Activated CD8-positive, alpha-beta memory T cell treated with anti-CD3 and anti-CD28 coated beads, Interleukin-2, amount 50 U/mL, for 24 hours (primary cell): ENCODE measurements at regions not wholly inside any gene's neighbourhood (a gene's known extent, or its start where the extent isn't known, plus 50 kb on each side); places are given as distances from the start of the nearest gene placed in this dataset.

Experiments
- DNase-seq: peaks from one replicate; pipeline ENCODE4 v3.0.0-alpha.2; 2020; ENCODE audit errors: extremely low read depth

GRCh38 chr2:219951099-219951498 lies 323.7 kb downstream of the SLC4A3 start:
- DNase-seq = no peak

- DNase-seq = no peak
Observed at GRCh38 chr2:219954331-219954730, 326.9 kb downstream of the SLC4A3 start.

GRCh38 chr2:219957820-219958219 lies 330.4 kb downstream of the SLC4A3 start:
- no peak for DNase-seq

DNA sequence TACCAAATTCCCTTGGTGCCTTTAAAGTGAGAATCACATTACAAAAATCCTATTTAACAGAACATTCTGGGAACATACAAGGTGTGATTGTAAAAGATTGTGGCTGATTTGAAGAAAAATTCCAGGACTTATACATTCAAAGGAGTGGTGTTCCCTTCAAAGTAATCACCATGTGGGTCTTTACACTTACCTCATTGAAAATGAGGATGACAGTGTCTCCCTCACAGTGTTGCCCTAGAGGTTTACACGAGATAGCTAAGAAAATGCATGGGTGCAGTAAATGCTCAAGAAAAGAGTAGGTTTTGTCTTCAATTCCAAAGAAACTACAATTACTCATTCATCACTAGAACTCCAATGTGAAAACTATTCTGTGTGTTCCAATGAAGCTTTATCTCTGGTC lies 331.5 kb downstream of the SLC4A3 start:
- DNase-seq = no peak

- no peak for DNase-seq
Observed at GRCh38 chr2:219959471-219959870, 332.0 kb downstream of the SLC4A3 start.

GRCh38 chr2:219961947-219962498 lies 334.6 kb downstream of the SLC4A3 start:
- no peak for DNase-seq

- DNase-seq = no peak
Observed at GRCh38 chr2:219962801-219963200, 335.4 kb downstream of the SLC4A3 start.

DNA sequence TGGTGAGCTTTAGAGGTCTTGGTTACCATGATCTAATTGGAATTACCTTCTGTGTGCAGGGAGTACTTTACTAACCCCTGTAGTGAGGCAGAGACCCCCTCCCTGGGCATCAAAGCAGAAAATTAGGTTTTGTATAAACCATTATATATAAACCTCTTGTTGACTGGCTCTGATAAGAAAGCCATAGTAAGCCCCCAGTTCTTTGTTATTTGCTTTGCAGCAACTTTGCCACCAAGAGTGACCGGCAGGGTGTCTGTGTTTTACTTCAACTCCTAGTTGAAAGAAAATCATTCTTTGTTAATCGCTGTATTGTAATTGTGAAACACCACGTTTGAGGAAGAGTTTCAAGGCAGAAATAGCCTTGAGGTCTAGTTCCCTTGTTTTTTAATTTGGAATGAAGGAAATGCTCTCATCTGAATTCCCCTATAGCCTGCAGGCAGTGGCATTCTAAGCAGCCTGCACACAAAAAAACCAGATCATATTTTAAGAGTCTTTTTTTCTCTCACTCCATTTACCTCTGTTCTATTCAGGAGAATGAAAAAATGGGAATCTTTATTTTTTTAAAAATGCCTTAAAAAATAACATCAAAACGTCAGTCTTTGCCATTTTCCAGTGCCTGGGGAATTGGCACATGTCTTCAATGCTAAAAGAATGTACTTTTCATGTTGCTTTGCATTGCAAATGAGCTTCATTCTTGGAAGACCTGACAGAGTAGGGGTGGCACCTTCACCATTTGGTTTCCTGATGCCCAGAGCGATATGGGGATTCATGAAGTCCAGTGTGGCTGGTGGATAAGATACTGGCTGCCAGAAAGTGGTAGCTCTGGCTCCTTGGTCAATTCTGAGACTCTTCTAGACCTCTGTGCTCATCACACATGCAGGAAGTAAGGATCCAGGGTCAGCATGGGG lies 338.1 kb downstream of the SLC4A3 start:
- DNase-seq = no peak

DNA sequence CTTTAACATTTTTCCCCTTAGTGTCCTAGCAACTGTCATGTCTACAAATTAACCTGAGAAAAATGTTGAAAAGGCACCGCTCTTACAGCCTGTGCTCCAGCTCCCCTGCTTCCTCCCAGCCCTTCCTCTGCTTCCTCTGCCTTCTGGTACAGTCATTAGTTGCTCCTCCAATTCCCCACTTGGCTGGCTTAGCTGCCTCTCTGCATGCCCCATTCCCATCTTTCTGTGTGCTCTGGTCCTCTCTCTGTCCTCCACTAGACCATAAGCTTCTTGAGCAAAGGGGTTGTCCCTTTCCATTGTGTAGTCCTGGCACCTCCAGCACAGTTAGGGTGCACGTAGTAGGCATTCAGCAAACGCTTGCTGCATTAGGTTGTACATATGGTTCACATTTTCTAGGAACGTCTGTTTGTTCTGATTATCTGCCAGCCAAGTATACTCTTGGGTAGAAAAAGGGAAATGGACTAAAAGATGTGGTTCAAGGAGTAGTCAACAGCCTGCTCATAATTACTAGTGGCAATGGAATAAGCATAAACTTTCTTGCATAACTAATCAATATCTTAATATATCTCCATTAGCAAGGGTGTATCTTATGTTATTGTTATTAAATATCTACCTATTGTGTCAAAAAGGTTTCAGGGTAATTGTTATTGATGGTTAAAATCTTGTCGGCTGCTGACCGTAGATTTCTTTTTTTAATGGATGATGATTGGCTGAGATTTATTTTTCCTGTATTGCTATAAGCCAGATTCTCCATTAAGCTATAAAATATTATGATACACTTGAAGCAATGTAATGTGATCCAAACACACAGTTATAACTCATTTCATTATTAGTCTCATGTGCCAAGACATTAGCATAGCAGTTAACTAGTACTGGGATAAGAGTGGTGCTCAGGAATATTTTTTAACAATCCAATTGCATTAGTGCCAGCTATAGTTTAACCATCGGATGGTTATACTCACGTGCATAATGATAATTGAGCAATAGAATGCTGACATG lies 340.1 kb downstream of the SLC4A3 start:
- DNase-seq = no peak

DNA sequence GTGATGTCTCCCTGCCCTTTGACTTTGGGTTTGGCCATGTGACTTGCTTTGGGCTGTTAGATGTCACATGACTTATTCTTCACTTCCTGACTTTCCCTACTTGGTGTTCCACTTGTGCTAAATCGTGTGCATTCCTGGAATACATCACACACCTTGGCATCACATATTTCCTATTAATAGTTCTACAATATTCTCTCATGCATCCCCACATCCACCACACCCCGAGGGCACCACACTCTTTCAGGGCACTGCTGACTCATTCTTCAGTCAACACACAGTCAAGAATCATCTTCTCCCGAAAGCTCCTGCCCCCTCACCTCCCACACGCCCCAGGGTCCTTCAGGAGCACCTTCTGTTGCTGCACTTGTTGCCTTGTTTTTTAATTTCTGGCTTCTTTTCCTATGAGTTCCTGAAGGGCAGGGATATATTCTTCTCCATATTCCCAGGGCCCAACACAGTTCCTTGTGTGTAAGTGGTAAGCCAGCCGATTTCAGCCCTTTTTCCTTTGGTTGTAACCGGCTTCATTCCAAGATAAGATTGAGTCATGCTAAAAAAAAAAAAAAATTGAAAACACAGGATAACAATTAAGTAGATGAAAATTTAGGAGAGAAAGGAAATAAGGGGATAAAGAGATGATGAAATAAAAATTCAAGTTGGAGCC lies 341.4 kb downstream of the SLC4A3 start:
- no peak for DNase-seq

DNA sequence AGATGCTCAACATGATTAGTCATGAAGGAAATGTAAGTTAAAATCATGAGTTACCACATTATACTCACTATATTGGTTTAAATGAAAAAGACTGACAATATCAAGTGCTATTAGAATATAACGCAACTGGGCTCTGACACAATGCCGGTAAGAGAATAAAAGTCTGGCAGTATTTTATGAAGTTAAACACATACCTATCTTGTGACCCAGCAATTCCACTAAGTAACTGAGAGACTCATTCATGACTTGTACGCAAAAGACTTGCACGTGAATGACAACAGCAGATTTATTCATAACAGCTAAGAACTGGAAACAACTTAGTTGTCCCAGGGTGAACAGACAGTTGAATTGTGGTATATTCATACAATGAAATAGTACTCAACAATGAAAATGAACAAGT lies 342.1 kb downstream of the SLC4A3 start:
- DNase-seq = no peak

DNA sequence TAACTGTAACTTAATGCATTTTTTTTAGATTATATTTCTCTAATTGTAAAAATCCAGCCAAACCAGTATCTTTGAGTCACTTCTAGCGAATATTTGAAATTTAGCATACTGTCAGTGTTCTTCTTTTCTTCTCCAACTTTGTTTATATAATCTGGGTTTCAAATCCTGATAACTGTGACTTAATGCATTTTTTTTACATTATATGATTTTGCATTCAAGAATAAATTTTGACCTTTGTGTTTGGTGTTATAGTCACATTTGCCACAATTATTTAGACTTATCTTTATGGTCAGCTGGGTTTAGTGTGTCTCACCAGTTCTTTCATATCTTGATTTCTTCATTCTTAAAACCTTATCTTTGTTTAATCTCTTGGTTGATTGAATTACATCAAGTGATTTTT lies 345.7 kb downstream of the SLC4A3 start:
- DNase-seq = no peak

GRCh38 chr2:219976871-219977270 lies 349.4 kb downstream of the SLC4A3 start:
- no peak for DNase-seq

DNA sequence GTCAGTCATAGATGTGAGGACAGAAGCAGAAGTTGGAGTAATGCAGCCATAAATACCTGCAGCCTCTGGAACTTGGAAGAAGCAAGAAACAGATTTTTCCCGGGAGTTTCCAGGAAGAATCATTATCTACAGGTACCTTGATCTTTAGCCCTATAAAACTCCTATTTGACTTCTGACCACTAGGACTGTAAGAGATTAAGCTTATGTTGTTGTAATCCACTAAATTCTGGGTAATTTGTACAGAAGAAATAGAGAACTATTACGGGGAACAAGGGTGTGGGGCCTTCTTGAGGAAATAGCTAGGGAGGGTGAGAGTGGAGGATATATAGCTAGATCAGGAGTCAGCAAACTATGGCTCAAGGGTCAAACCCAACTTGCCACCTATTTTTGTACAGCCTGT lies 353.2 kb downstream of the SLC4A3 start:
- DNase-seq = no peak

DNA sequence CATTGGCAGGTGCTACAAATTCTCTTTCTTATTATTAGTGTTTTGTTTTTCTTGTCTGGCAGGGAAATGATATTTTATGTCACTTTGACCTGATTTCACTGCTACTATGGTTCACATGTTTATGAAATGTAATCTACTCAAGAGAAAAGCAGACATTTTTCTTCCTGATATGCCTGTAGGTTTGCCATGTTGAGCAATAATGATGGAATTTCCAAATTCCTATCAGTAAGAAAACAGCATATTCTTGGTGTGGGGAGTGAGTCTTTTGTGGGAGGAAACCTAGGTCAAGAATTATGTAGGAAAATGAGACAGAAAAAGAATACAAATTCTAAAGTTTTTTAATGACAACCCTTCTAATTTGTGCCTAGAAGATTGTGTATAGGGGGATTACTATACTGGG lies 356.4 kb downstream of the SLC4A3 start:
- no peak for DNase-seq

- no peak for DNase-seq
Observed at GRCh38 chr2:219985017-219985416, 357.6 kb downstream of the SLC4A3 start.

DNA sequence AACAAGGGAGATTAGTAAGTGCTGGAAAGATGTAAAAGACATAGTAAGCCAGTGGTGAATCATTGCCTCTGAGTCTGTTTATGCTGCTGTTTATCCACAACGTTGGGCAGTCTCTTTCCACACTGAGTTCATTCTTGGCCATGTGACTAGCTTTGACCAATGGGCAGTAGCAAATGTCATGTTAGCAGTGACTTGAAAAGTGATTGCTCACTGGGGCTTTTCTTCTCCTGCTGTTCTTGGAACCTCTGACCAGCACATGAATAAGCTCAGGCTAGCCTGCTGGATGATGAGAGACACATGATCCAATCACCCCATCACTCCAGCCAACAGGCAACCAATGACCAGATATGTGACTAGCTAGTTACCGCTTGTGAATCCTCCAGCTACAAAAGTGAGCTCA lies 360.4 kb downstream of the SLC4A3 start:
- DNase-seq = no peak

DNA sequence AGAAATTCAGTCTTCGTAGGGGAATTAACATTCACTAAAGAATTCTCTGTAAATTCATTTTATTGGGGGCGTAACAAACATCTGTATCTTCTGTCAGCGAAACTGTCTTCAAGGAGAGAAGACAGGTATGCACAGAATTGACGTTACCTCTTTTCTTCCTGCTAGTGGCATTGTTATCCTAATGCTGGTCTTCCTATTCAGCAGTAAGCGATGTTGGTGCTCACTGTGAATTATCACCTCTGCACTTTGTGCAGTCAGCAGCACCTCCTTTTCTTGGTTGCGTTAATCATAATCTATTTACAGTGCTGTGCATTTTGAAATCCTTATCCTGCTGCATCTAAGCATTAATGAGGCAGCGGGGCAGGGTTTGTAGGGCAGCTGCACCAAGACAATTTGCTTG lies 362.3 kb downstream of the SLC4A3 start:
- no peak for DNase-seq

DNA sequence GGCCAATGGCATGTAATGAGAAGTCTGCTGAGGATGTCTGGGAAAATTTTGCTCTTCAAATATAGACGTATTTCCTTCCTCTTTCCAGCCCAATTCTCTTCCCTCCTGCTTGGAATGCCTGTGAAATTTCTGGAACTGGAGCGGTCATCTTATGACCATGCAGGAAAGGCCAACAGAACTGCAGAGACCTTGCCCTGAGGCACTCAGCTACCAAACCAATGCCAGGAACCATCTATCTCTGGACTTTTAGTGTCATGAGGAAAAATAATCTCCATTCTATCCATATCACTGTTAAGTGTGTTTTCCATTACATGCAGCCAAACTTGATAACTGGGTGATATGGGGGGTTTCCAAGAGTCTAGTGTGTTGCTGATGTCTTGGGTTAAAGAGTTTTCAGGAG lies 363.7 kb downstream of the SLC4A3 start:
- DNase-seq = no peak

GRCh38 chr2:219995399-219995798 lies 368.0 kb downstream of the SLC4A3 start:
- no peak for DNase-seq

DNA sequence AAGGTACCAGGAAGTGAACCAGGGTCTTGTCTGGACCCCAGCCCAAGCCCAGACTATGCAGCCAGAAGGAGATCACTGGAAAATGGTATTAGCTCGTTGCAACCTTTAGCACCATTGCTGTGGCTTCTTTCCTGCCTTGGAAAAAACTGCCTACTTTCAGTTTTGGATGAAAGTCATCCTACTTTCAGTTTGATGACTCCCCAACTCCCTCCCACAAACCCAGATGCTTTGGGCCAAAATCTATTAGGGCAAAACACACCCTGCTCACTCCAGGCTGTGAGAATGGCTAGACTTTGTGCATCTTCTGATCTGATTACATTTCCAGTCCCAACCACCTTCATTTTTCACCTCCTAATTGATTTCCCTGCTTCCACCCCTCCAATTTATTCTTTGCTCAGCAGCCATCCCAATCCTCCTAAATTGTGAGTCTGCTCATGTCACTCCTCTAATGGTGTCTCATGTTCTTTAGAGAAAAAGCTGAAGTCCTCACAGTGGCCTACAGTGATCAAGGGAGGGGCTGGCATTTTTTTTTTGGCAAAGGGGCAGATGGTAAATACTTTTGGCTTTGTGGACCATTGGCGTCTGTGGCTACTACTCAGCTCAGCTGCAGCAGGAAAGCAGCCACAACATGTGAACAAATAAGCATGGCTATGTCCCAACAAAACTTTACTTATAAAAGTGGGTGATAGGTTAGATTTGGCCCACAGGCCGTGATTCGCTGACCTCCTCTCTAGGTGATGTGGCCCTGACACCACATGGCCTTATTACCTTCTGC lies 368.7 kb downstream of the SLC4A3 start:
- DNase-seq = no peak
